GM18499 (cell line): ENCODE measurements at regions not wholly inside any gene's neighbourhood (a gene's known extent, or its start where the extent isn't known, plus 50 kb on each side); places are given as distances from the start of the nearest gene placed in this dataset.
"Not testable (repeated sequence)": the region's sequence is repeated elsewhere in the genome, so short reads cannot be mapped to it uniquely, and the experiment has no call there.

ENCODE experiments used
- ATAC-seq: cut with Tn5 transposase; IDR thresholded peaks from one replicate; pipeline ENCODE4 v1.9.1; 2021; ENCODE audit warnings: moderate number of reproducible peaks; ENCODE audit not compliant: insufficient read depth, unreplicated experiment

DNA sequence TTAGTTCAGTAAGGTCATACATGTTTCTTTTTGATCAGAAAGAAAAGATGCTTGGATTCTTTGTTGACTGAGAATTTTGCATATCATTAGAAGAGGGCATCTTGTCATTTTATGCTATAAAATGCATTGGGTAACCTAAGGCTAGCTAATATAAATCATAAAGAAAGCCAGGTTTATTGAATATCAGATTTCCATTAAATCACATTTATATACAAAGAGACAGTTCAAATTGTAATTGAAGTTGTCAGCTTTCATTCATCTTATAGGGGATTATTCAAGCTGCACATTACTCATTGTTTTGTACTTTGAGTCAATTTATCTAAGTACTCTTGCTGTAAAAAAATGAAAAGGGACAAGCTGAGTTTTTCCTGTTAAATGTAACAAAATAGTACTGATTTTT lies 259.1 kb upstream of the CDH12 start:
- no peak for ATAC-seq

DNA sequence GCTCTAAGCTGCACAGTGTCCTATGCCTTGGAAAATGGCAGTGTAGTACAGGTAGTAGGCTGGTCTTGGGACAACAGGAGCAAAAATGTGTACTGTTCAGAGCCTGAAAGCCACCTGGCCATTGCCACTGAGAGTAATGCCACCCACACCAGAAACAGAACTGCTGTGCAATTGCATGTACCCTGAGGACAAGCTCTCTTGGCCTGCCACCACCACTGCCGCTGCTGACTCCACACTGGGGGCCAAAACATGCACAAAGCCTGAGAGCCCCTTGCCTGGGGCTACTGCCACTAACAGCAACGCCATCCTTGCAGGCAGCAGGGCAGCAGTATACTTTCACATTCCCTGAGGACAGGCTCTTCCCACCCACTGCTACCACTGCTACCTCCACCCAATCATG lies 251.9 kb upstream of the CDH12 start:
- ATAC-seq = no peak

DNA sequence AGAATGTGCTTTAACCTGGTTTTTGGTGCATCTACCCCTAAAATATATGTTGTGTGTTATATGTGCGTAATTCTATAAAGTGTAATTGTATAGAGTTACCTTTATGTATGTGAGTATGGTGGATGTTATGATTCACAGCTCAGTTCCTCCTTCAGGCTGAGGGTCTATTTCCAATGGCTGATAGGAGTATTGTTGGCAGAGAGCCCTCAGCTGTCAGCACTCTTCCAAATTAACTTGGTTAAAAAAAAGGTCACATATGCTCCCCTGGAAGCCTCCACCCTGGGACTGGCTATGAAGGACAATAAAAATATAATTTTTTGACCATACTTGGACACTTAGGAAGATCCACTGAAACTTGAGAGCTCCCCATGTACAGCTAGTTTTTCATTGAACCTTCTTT lies 250.4 kb upstream of the CDH12 start:
- ATAC-seq = no peak

DNA sequence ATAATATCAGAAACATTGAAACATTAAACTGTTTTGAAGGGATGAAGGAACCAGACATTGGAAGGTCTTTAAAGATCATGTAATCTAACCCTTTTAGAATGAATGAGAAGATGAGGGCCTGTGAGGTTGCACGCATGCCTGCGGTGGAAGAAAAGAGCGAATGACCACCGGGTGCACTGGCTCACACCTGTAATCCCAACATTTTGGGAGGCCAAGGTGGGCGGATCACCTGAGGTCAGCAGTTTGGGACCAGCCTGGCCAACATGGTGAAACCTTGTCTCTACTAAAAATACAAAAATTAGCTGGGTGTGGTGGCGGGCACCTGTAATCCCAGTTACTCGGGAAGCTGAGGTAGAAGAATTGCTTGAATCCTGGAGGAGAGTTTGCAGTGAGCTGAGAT lies 242.3 kb upstream of the CDH12 start:
- ATAC-seq = not testable (repeated sequence)

DNA sequence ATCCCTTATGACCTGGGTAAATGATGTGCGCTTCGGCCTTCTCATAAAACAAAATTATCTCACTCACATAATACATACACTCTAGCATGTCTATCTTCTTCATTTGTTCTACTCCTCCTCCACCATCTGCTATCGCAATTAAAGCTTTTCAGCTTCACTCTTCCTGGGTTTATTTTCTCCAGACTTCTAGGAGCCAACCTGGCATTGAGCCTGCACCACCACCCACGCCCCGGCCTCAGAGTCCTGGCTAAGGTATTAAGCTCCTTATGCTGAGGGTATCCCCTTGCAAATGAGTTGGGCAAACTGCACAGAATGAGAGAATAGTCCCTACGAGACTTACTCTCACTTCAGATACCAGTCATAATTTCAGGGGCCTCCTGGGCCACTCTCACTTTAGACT lies 236.1 kb upstream of the CDH12 start:
- no peak for ATAC-seq

DNA sequence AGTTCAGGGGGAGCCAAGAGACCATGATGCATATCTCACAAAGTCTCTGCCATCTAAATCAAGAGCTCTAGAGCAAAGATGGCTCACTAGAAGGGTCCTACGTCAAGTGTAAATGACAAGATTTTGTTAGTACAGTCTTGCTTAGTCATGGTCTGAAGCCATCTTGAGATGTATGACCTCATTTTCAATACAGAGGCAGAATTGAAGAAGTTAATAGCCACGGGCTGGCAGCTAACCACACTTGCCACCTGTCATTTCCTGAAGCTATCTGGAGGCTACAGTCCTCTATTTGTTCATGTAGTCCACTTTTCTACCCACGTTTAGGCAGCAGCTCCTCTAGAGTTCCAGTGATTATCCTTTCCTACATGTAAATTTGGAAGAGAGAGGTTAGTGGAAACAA lies 231.7 kb upstream of the CDH12 start:
- no peak for ATAC-seq

DNA sequence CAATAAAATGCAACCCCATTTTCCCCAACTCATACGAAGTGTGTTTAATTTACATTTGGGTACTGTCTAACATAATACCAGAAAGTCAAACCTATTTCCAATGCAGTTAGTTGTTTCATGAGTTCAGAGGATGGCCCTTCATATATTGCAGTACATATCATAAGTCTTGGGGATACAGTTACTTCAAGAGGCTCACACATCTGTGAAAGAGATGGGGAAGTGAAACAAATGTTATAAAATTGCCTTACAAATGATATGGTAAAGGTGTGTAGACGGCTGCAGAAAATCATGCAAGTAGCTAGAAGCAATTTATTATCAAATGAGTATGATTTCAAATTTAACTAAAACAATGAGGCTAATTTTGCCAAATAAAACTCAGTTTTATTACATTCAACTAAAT lies 219.0 kb upstream of the CDH12 start:
- no peak for ATAC-seq

DNA sequence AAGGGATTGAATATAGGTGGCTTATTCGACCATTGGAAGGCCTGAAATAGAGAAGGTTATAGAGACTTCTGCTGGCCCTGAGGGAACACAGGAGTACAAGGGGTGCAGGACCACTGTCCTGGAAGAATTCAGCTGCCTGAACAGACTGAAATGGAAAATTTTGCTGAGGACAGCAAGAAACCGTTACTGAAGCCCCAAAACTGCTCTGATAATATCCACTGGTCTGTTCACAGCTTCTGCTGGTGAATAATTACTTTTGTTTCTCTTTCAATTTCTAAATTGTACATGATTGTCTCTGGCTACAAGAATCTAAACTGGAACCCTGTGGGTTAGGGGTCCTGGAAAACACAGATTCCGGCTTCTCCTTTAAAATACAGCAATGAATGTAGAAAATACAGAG lies 218.5 kb upstream of the CDH12 start:
- ATAC-seq = no peak

DNA sequence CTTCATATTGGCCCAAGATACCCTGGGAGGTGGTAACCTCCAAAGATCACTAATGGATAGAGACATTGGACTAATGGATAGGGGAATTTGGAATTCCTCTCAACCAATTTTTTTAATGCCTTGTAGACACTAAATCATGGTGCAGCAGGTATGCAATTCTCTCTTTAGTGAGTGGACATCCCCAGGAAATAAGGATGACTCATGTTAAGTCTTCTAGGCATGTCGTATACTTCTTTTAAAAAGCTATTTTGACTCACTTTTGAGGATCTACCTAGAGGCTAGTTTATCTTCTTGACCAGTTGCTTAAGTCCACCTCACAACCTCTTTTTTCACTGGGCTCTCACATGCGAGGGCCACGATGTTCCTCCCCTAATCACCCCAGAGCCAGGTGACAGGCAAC lies 211.6 kb upstream of the CDH12 start:
- ATAC-seq = no peak

DNA sequence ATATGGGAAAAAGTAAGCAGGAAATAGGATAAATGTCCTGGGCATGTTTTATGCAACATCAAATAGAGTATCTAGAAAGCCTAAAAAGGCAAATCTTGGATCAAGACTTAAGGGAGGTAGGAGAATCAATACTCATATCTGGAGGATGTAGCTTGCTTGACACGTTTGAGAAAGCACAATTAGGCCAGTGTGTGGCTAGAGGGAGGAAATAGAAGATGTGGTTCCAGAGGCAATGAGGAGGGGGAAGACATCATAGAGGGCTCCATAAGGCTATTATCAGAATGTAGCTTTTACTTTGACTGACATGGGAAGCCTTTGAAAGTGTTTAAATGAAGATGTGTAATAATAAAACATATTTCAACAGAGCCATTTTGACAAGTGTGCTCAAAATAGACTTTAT lies 200.7 kb upstream of the CDH12 start:
- ATAC-seq = no peak

DNA sequence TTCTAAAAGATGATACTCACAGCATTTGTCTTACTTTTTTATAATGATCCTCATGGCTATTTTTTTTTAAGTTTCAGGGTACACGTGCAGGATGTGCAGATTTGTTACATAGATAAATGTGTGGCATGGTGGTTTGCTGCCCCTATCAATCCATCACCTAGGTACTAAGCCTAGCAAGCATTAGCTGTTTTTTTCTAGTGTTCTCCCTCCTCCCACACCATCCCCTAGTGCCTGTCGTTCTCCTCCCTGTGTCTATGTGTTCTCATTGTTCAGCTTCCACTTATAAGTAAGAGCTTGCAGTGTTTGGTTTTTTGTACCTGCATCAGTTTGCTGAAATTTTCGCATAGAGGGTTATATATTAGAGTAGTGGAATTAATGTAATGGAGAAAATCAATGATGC lies 189.1 kb upstream of the CDH12 start:
- ATAC-seq = no peak

DNA sequence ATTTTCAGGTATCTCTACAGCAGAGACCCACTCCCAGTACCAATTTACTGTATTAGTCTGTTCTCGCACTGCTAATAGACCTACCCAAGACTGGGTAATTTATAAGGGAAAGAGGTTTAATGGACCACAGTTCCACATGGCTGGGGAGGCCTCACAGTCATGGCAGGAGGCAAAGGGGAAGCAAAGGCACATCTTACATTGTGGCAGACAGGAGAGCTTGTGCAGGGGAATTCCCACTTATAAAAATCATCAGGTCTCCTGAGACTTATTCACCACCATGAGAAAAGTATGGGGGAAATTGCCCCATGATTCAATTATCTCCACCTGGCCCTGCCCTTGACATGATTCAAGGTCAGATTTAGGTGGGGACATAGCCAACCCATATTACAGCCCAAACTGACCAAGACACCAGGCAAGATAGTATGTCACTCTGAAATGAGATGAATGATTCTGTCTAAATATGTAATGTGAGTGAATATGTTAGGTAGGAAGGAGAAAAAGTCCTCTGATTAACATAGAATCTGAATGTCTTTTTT lies 182.5 kb upstream of the CDH12 start:
- no peak for ATAC-seq

DNA sequence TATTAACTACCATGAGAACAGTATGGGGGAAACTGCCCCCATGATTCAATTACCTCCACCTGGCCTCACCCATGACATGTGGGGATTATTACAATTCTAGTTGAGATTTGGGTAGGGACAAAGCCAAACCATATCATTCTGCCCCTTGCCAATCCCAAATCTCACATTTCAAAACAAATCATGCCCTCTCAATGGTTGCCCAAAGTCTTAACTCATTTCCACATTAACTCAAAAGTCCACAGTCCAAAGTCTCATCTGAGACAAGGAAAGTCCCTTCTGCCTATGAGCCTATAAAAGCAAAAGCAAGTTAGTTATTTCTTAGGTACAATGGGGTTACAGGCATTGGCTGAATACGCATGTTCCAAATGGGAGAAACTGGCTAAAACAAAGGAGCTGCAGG lies 180.7 kb upstream of the CDH12 start:
- ATAC-seq = no peak

DNA sequence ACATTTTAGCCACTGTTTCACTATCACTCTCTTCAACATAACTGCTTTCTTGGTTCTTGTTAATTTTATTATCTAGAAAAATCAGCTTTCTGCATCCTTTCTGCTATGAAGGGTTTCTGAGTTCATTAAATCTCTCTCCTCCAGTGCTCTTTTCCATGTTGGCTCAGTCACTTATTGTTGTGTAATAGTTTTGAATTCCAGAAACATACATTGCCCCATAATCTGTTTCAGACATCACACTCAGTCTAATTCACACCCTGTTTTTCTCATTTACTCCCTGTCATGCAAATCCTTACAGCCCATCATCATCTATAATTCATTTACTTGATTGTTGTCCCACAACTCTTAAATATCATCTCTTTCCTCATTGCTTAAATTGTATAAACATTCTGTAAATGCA lies 176.1 kb upstream of the CDH12 start:
- no peak for ATAC-seq

DNA sequence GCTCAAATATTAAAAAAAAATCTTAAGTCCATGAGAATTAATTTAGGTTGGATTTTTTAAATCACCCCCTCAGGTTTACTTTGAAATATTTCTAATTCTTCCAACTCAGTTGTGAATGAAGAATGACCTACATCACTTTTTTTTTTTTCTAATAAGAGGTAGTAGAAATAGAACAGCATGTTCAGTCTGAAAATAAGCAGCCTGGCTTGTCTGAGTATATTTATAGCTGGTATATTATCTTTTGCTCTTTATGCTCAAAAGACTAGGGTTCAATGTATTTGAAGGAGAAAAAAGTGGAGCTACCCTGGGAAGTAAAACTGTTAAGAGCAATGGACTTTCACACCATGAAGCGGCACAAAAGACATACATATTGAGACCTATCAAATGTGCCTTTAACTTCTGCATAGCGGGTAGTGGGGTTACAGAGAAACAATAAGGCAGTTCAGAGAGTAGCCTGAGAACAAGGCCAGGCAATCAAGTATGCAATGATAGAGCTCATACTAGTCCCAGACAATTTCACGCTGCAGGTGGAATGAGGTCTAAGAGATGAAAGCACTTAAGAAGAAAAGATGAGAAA lies 175.4 kb upstream of the CDH12 start:
- ATAC-seq = no peak

DNA sequence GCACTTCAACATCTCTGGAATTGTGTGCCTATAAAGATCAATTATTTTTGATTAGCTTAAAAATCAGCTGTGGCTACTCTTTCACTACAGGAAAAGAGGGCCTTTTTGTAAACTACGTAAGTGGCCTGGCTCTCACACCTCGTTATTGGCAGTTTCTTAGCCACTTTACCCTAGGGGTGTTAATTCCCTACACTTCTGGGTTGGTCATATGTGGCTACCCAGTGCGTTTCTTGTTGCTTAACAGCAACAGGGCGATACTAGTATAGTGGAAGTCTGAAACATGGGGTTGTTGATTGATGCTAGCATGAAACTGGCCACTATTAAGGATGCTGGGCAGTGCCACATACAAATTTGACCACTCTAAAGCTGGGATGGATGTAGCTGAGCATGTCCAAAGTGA lies 174.7 kb upstream of the CDH12 start:
- no peak for ATAC-seq

DNA sequence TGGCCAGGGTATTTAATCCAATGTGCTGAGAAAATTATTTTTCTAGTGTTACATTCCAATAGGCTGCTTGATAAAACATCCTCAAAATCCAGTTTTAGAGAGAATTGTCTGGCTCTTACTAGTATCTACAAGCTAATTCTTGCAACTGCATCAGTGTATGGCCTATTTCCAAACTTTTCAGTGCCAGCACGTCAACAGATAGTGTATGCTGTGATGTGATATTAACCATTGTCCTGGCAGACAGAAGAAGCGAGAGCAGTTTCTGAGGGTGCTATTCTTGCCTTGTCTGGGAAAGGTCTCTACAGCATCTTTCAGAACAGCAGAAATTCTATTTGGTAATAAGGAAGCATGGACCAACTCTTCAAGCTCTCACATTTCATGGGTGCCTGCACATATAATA lies 174.2 kb upstream of the CDH12 start:
- no peak for ATAC-seq

DNA sequence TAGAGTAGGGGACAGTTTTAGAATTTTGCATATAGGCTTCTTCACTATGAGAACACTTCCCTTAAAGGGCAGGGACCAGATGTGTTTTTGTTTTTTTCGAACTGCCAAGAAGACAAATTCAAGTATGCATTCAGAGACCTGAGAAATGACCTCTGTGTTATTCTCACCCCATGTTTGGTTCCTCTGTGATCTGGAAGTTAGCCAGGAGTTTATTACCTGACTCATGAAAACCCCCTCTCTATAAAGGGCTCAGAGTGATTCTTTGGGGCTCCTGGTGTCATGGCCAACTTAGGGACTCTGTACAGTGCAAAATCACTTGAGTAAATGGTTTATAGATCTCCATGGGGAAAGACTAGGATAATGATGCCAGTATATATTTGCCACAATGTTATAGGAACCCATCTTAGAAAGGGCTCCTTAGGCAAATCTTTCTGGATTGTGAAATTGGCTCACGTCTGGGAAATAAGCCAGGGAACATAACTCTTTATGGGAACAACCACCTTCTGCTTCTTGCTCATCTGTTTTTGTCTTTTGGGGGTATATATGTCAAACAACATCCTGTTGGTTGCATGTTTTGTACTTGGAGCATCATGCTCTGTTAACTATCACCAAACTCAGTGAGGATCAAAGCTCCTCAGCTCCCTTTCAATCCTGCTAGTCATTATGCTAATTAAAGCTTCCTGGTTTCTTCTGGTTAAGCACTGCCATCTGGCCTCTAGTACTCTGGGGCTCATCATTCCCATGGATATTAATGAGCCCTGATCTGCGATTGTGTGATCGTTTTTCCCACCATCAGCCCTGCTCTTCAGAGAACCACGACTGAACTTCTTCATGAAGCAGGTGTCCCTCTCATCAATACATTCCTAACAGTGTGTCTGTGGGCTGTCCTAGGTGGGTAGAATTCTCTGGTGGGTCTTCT lies 173.4 kb upstream of the CDH12 start:
- ATAC-seq = no peak

DNA sequence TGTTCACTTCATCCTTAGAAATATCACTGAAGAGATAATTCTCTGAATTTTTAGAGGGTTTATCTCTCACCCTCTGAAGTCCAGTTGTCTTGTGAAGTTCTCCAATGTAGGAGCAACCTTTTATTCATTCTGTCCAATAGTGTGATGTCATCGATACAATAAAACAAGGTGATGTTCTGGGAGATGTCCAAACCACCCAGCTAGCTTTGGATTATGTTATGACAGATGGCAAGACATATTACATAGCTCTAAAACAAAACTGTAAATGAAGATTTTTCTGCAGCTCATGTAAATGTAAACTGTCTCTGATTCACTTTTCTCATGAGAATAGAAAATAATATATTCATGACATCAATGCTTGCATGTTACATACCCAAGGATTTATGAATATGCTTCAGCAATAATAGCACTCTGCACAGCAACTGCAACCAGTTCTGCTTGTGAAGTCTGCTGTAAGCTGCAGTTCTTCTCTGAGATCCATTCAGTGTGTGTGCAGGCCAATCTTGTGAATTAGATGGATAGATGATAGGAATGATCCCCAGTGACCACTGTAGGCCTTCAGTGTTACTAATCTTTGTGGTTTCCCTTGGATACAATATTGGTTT lies 172.6 kb upstream of the CDH12 start:
- no peak for ATAC-seq

DNA sequence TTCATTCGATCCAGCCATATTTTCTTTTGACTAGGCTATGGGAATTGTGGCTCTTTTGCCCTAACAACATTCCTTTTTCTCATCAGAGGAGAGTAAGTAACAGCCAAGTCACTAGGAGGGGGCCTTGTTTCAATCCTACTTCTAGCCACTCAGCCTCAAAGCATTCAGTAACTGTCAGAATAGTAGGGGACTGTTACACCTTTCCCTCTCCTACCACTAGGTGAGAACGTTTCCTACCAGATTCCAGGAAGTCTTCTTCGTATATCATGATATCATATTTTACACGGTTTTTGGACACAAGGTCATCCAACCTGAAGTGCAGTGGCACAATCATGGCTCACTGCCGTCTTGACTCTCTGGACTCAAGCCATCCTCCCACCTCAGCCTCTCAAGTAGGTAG lies 171.3 kb upstream of the CDH12 start:
- no peak for ATAC-seq

DNA sequence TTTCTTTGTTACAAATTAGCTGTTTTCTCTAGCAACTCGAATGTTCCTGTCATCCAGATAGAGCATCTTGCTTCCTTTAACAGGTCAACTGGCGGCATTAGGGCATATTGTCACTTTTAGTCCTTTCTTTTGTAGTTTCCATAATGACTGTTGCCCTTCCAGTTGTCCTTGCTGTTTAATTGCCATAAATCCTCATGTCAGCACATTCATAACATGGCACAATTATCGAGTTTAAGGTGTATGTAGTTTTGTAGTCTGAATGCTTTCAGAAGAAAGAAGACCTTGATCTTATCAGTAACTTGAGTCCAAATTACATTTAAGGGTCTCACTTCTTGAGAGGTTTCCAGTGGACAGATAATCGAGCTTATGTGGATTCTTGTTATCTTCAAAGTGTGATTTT lies 161.7 kb upstream of the CDH12 start:
- ATAC-seq = no peak
